Glomerular visceral epithelial cell (primary cell): ENCODE measurements at regions not wholly inside any gene's neighbourhood (a gene's known extent, or its start where the extent isn't known, plus 50 kb on each side); places are given as distances from the start of the nearest gene placed in this dataset.

Experiments
- DNase-seq: peaks from one replicate; pipeline ENCODE4 v3.0.0-alpha.2; 2016; ENCODE audit errors: extremely low spot score

- no peak for DNase-seq
These were observed 248.4 kb downstream of the ELAVL2 start for GRCh38 chr9:23577611-23578010.

- peak; percentile 8 for DNase-seq
These were observed 244.1 kb downstream of the ELAVL2 start for GRCh38 chr9:23581931-23582330.

- DNase-seq, result no peak
These were observed 243.2 kb downstream of the ELAVL2 start for GRCh38 chr9:23582836-23583235.

GRCh38 chr9:23586906-23587305 lies 239.1 kb downstream of the ELAVL2 start:
- no peak for DNase-seq

GRCh38 chr9:23587433-23587832 lies 238.6 kb downstream of the ELAVL2 start:
- no peak for DNase-seq

- no peak for DNase-seq
These were observed 238.1 kb downstream of the ELAVL2 start for GRCh38 chr9:23587903-23588302.

GRCh38 chr9:23590276-23591000 lies 235.6 kb downstream of the ELAVL2 start:
- DNase-seq, result no peak

GRCh38 chr9:23594421-23594820 lies 231.6 kb downstream of the ELAVL2 start:
- no peak for DNase-seq

- DNase-seq, result no peak
These were observed 229.0 kb downstream of the ELAVL2 start for GRCh38 chr9:23596913-23597634.

GRCh38 chr9:23598994-23599393 lies 227.0 kb downstream of the ELAVL2 start:
- no peak for DNase-seq

GRCh38 chr9:23603311-23603710 lies 222.7 kb downstream of the ELAVL2 start:
- no peak for DNase-seq

- no peak for DNase-seq
These were observed 219.9 kb downstream of the ELAVL2 start for GRCh38 chr9:23606107-23606506.

GRCh38 chr9:23608456-23608855 lies 217.6 kb downstream of the ELAVL2 start:
- DNase-seq, result no peak

- DNase-seq, result no peak
These were observed 214.2 kb downstream of the ELAVL2 start for GRCh38 chr9:23611869-23612268.

- DNase-seq, result no peak
These were observed 210.5 kb downstream of the ELAVL2 start for GRCh38 chr9:23615569-23615968.

- DNase-seq, result peak; percentile 27
These were observed 204.9 kb downstream of the ELAVL2 start for GRCh38 chr9:23621188-23621587.

- DNase-seq, result no peak
These were observed 204.1 kb downstream of the ELAVL2 start for GRCh38 chr9:23621924-23622323.

GRCh38 chr9:23622396-23622795 lies 203.6 kb downstream of the ELAVL2 start:
- DNase-seq, result no peak

- DNase-seq, result no peak
These were observed 195.6 kb downstream of the ELAVL2 start for GRCh38 chr9:23630488-23630887.

- no peak for DNase-seq
These were observed 190.8 kb downstream of the ELAVL2 start for GRCh38 chr9:23635276-23635675.

GRCh38 chr9:23636199-23636598 lies 189.8 kb downstream of the ELAVL2 start:
- DNase-seq, result no peak

GRCh38 chr9:23638011-23638410 lies 188.0 kb downstream of the ELAVL2 start:
- DNase-seq, result no peak

- DNase-seq, result peak; percentile 36
These were observed 187.1 kb downstream of the ELAVL2 start for GRCh38 chr9:23638837-23639426.
